ENCODE measurements at regions not wholly inside any gene's neighbourhood (a gene's known extent, or its start where the extent isn't known, plus 50 kb on each side); places are given as distances from the start of the nearest gene placed in this dataset.

- Histone ChIP-seq H3K9me3 (ENCODE audit: low read depth) (no peaks in the 10 kb centered on the region), H3K79me2 (ENCODE audit: low read depth) (no peaks in the 10 kb centered on the region), H3K4me3 (no peak overlapping the region), H3F3A (ENCODE audit: low read depth) (no peaks in the 10 kb centered on the region), H3K27ac (no peak overlapping the region), H3K36me3 (no peaks in the 10 kb centered on the region), H3K4me2 (no peak overlapping the region), H3K4me1 (no peaks in the 10 kb centered on the region), H2AFZ (replicated peaks) (no peak overlapping the region), H3K9ac (no peak overlapping the region), H3K27me3 (no peaks in the 10 kb centered on the region), H4K20me1 (ENCODE audit: low read depth) (no peaks in the 10 kb centered on the region)
- Mint-ChIP-seq H3K4me1 (no peaks in the 10 kb centered on the region), H3K36me3 (no peaks in the 10 kb centered on the region), H3K27me3 (ENCODE audit: insufficient read depth, low read depth) (no peaks in the 10 kb centered on the region), H3K4me3 (no peak overlapping the region), H3K27ac (no peak overlapping the region), H3K9me3 (no peaks in the 10 kb centered on the region)
- TF ChIP-seq EZH2 (IDR thresholded peaks at IDR 0.05): no peak
- no peak for TF ChIP-seq CTCF (IDR thresholded peaks at IDR 0.05)
- TF ChIP-seq EZH2phosphoT487 (IDR thresholded peaks at IDR 0.05): no peak
- DNase-seq (ENCODE audit: low spot score): no peak
These were observed 152.8 kb downstream of the GNAT3 start for GRCh38 chr7:80359029-80359428.

- no peaks in the 10 kb centered on the region for H3K36me3 Mint-ChIP-seq
- Histone ChIP-seq H3K4me3 (no peak overlapping the region), H3K36me3 (no peaks in the 10 kb centered on the region), H3K27me3 (no peaks in the 10 kb centered on the region), H3K9ac (no peak overlapping the region), H3K79me2 (ENCODE audit: low read depth) (no peaks in the 10 kb centered on the region), H3K4me2 (no peak overlapping the region), H3K9me3 (ENCODE audit: low read depth) (no peaks in the 10 kb centered on the region), H3K27ac (no peak overlapping the region), H4K20me1 (ENCODE audit: low read depth) (no peaks in the 10 kb centered on the region), H2AFZ (replicated peaks) (no peak overlapping the region), H3K4me1 (no peaks in the 10 kb centered on the region), H3F3A (ENCODE audit: low read depth) (no peaks in the 10 kb centered on the region)
- no peak for DNase-seq (ENCODE audit: low spot score)
- H3K4me3 Mint-ChIP-seq: no peak overlapping the region
- H3K9me3 Mint-ChIP-seq: no peaks in the 10 kb centered on the region
- H3K4me1 Mint-ChIP-seq: no peaks in the 10 kb centered on the region
- no peaks in the 10 kb centered on the region for H3K27me3 Mint-ChIP-seq (ENCODE audit: insufficient read depth, low read depth)
- no peak overlapping the region for H3K27ac Mint-ChIP-seq
- no peak for TF ChIP-seq EZH2phosphoT487 (IDR thresholded peaks at IDR 0.05)
- no peak for TF ChIP-seq CTCF (IDR thresholded peaks at IDR 0.05)
- no peak for TF ChIP-seq EZH2 (IDR thresholded peaks at IDR 0.05)
These were observed 154.3 kb downstream of the GNAT3 start for GRCh38 chr7:80357530-80357929.

GRCh38 chr7:80350430-80350829 is 161.4 kb downstream of the GNAT3 start:
- H3K4me3 ChIP-seq: no peak overlapping the region
- no peaks in the 10 kb centered on the region for H4K20me1 ChIP-seq (ENCODE audit: low read depth)
- no peaks in the 10 kb centered on the region for H3K36me3 Mint-ChIP-seq
- H3K9me3 ChIP-seq (ENCODE audit: low read depth): no peaks in the 10 kb centered on the region
- no peaks in the 10 kb centered on the region for H3K9me3 Mint-ChIP-seq
- no peak overlapping the region for H3K4me3 Mint-ChIP-seq
- no peak overlapping the region for H2AFZ ChIP-seq (replicated peaks)
- H3K36me3 ChIP-seq: no peaks in the 10 kb centered on the region
- no peak for DNase-seq (ENCODE audit: low spot score)
- H3K27ac ChIP-seq: no peak overlapping the region
- no peaks in the 10 kb centered on the region for H3K4me1 Mint-ChIP-seq
- H3K79me2 ChIP-seq (ENCODE audit: low read depth): no peaks in the 10 kb centered on the region
- H3K9ac ChIP-seq: no peak overlapping the region
- no peak overlapping the region for H3K4me2 ChIP-seq
- no peaks in the 10 kb centered on the region for H3F3A ChIP-seq (ENCODE audit: low read depth)
- H3K27me3 ChIP-seq: no peaks in the 10 kb centered on the region
- H3K27me3 Mint-ChIP-seq (ENCODE audit: insufficient read depth, low read depth): no peaks in the 10 kb centered on the region
- TF ChIP-seq CTCF (IDR thresholded peaks at IDR 0.05) (no peak), EZH2phosphoT487 (IDR thresholded peaks at IDR 0.05) (no peak), EZH2 (IDR thresholded peaks at IDR 0.05) (no peak)
- no peak overlapping the region for H3K27ac Mint-ChIP-seq
- no peaks in the 10 kb centered on the region for H3K4me1 ChIP-seq

GRCh38 chr7:80348223-80348622 is 163.6 kb downstream of the GNAT3 start:
- H4K20me1 ChIP-seq (ENCODE audit: low read depth): no peaks in the 10 kb centered on the region
- H3K79me2 ChIP-seq (ENCODE audit: low read depth): no peaks in the 10 kb centered on the region
- no peak for DNase-seq (ENCODE audit: low spot score)
- no peaks in the 10 kb centered on the region for H3K9me3 Mint-ChIP-seq
- no peak overlapping the region for H3K4me3 ChIP-seq
- TF ChIP-seq EZH2phosphoT487 (IDR thresholded peaks at IDR 0.05): no peak
- TF ChIP-seq CTCF (IDR thresholded peaks at IDR 0.05): no peak
- no peak for TF ChIP-seq EZH2 (IDR thresholded peaks at IDR 0.05)
- H3K27me3 ChIP-seq: no peaks in the 10 kb centered on the region
- no peak overlapping the region for H3K4me3 Mint-ChIP-seq
- no peaks in the 10 kb centered on the region for H3K36me3 Mint-ChIP-seq
- H3K27ac ChIP-seq: no peak overlapping the region
- no peak overlapping the region for H3K9ac ChIP-seq
- no peaks in the 10 kb centered on the region for H3K4me1 Mint-ChIP-seq
- H2AFZ ChIP-seq (replicated peaks): no peak overlapping the region
- H3K4me2 ChIP-seq: no peak overlapping the region
- H3K9me3 ChIP-seq (ENCODE audit: low read depth): no peaks in the 10 kb centered on the region
- no peak overlapping the region for H3K27ac Mint-ChIP-seq
- no peaks in the 10 kb centered on the region for H3F3A ChIP-seq (ENCODE audit: low read depth)
- no peaks in the 10 kb centered on the region for H3K27me3 Mint-ChIP-seq (ENCODE audit: insufficient read depth, low read depth)
- H3K4me1 ChIP-seq: no peaks in the 10 kb centered on the region
- no peaks in the 10 kb centered on the region for H3K36me3 ChIP-seq

Data from neural progenitor cell (in vitro differentiated cells).